Body of pancreas (tissue), 4 donors: ENCODE measurements at regions not wholly inside any gene's neighbourhood (a gene's known extent, or its start where the extent isn't known, plus 50 kb on each side); places are given as distances from the start of the nearest gene placed in this dataset.

Source experiments
- ATAC-seq: fragments of 150-250 bp; one replicate; pipeline ENCODE4 v1.9.1; 2016
- DNase-seq, 4 donors: peaks; one replicate each; pipeline ENCODE4 v3.0.0-alpha.2; 2019
- H3K27ac ChIP-seq, 4 donors: fragments of 200-600 bp; sonication (generic); 1 replicate in 3 of 4; 2 replicates in 1 of 4; pipeline versions ENCODE4 v1.5.1 to v1.6.1; 2016 to 2019; ENCODE audit warnings: mild to moderate bottlenecking in 1 of 4, mixed read lengths in 1 of 4, moderate library complexity in 1 of 4
- H3K27me3 ChIP-seq, 2 donors: fragments of 200-600 bp; sonication (generic); one replicate each; pipeline ENCODE4 v1.6.0; 2016; ENCODE audit warnings: mild to moderate bottlenecking in 1 of 2
- H3K36me3 ChIP-seq, 2 donors: fragments of 200-600 bp; sonication (generic); replicated peaks in 1 of 2; 2 replicates each; pipeline ENCODE4 v1.5.1; 2016; ENCODE audit warnings: low read depth in 2 of 2; ENCODE audit not compliant: insufficient read depth in 1 of 2
- H3K4me1 ChIP-seq: fragments of 200-600 bp; sonication (generic); one replicate; pipeline ENCODE4 v1.6.0; 2016
- H3K4me3 ChIP-seq, 2 donors: fragments of 200-600 bp; sonication (generic); 1 replicate in 1 of 2; 2 replicates in 1 of 2; pipeline ENCODE4 v1.5.1; 2016 to 2019
- H3K9me3 ChIP-seq, 3 donors: fragments of 200-600 bp; sonication (generic); 1 replicate in 2 of 3; 2 replicates in 1 of 3; pipeline ENCODE4 v1.5.1; 2016
- POLR2A ChIP-seq, 3 donors: fragments of 450-650 bp; IDR thresholded peaks; one replicate each; pipeline ENCODE4 v1.6.1; 2016; ENCODE audit warnings: antibody characterized with exemption in 3 of 3, mild to moderate bottlenecking in 2 of 3
- WGBS, 2 donors: methylation state at CpG; one replicate each; pipeline ENCODE4 v1.1.5; 2017; 5-methylcytosine and 5-hydroxymethylcytosine counted together
- intact Hi-C: fragments of 100-400 bp; cut with DNase I; formaldehyde crosslinking; loops from one replicate; pipeline ENCODE4 v1.15.1; 2023
- TF ChIP-seq, protein P1 (sequence below), 7 experiments: fragments of 450-650 bp in 4 of 7; fragments of 200-600 bp in 3 of 7; sonication (generic) in 3 of 7; IDR thresholded peaks; one replicate each; pipeline ENCODE4 v1.5.1; 2016 to 2019; ENCODE audit warnings: antibody characterized with exemption in 7 of 7

GRCh38 chr13:72126424-72126823 lies 259.4 kb upstream of the DACH1 start:
- ATAC-seq: peak; percentile 87
- no peak for DNase-seq
- WGBS, 2 donors: 24 to 27% methylated on average over 2 of the region's 2 CpGs
- no peaks in the 10 kb centered on the region for H3K9me3 ChIP-seq
- peak overlapping the region in 3 of 4 donors; percentile 30 to 41 (median 34) for H3K27ac ChIP-seq
- no peaks in the 10 kb centered on the region for H3K27me3 ChIP-seq
- TF ChIP-seq, protein P1, sequence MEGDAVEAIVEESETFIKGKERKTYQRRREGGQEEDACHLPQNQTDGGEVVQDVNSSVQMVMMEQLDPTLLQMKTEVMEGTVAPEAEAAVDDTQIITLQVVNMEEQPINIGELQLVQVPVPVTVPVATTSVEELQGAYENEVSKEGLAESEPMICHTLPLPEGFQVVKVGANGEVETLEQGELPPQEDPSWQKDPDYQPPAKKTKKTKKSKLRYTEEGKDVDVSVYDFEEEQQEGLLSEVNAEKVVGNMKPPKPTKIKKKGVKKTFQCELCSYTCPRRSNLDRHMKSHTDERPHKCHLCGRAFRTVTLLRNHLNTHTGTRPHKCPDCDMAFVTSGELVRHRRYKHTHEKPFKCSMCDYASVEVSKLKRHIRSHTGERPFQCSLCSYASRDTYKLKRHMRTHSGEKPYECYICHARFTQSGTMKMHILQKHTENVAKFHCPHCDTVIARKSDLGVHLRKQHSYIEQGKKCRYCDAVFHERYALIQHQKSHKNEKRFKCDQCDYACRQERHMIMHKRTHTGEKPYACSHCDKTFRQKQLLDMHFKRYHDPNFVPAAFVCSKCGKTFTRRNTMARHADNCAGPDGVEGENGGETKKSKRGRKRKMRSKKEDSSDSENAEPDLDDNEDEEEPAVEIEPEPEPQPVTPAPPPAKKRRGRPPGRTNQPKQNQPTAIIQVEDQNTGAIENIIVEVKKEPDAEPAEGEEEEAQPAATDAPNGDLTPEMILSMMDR (IDR thresholded peaks at IDR 0.05): no peak
- TF ChIP-seq POLR2A (IDR thresholded peaks at IDR 0.05): no peak
- H3K4me1 ChIP-seq: peaks cover 18% of the 10 kb centered on the region
- H3K36me3 ChIP-seq: no peaks in the 10 kb centered on the region
- intact Hi-C loops: no loop called here
- no peak overlapping the region for H3K4me3 ChIP-seq

GRCh38 chr13:72125561-72125960 lies 258.6 kb upstream of the DACH1 start:
- Histone ChIP-seq H3K27ac (no peak overlapping the region), H3K27me3 (no peaks in the 10 kb centered on the region), H3K36me3 (no peaks in the 10 kb centered on the region), H3K4me1 (peaks cover 18% of the 10 kb centered on the region), H3K9me3 (no peaks in the 10 kb centered on the region), H3K4me3 (no peak overlapping the region)
- no peak for TF ChIP-seq POLR2A (IDR thresholded peaks at IDR 0.05)
- TF ChIP-seq, protein P1 (IDR thresholded peaks at IDR 0.05): no peak
- intact Hi-C loops: no loop called here
- no peak for DNase-seq
- 77 to 82% methylated on average over 3 of the region's 3 CpGs for WGBS, 2 donors
- ATAC-seq: no peak

GRCh38 chr13:72122661-72123255 lies 255.8 kb upstream of the DACH1 start:
- intact Hi-C loops: no loop called here
- Histone ChIP-seq H3K27ac (no peak overlapping the region), H3K27me3 (no peaks in the 10 kb centered on the region), H3K36me3 (no peaks in the 10 kb centered on the region), H3K4me1 (peaks cover 18% of the 10 kb centered on the region), H3K4me3 (no peak overlapping the region), H3K9me3 (no peaks in the 10 kb centered on the region)
- DNase-seq (no peak), ATAC-seq (no peak)
- no peak for TF ChIP-seq POLR2A (IDR thresholded peaks at IDR 0.05)
- TF ChIP-seq, protein P1 (IDR thresholded peaks at IDR 0.05): no peak
- 89 to 94% methylated on average over 3 of the region's 3 CpGs for WGBS, 2 donors

- ATAC-seq: no peak
- 63 to 77% methylated on average over 3 of the region's 3 CpGs for whole genome bisulfite sequencing, 2 donors
These were observed 254.5 kb upstream of the DACH1 start for GRCh38 chr13:72121466-72121865.

More at GRCh38 chr13:72121466-72121865, 254.5 kb upstream of the DACH1 start:
- Histone ChIP-seq H3K27me3 (no peaks in the 10 kb centered on the region), H3K4me1 (peaks cover 9% of the 10 kb centered on the region), H3K4me3 (no peak overlapping the region), H3K27ac (no peak overlapping the region), H3K9me3 (no peaks in the 10 kb centered on the region), H3K36me3 (no peaks in the 10 kb centered on the region)
- TF ChIP-seq POLR2A (IDR thresholded peaks at IDR 0.05): no peak
- TF ChIP-seq, protein P1 (IDR thresholded peaks at IDR 0.05): no peak
- intact Hi-C loops: no loop called here
- no peak for DNase-seq
